ENCODE measurements at regions not wholly inside any gene's neighbourhood (a gene's known extent, or its start where the extent isn't known, plus 50 kb on each side); places are given as distances from the start of the nearest gene placed in this dataset.

- peaks cover 8% of the 10 kb centered on the region for H3K79me1 ChIP-seq (ENCODE audit: insufficient read depth, low read depth, low read length, poor library complexity, severe bottlenecking)
- no peak overlapping the region for H3K14ac ChIP-seq (ENCODE audit: insufficient read depth, low read length)
- DNase-seq, result no peak
- H3K27ac ChIP-seq (ENCODE audit: insufficient read length, low read depth, low read length), result no peak overlapping the region
- no peak overlapping the region for H2BK5ac ChIP-seq (ENCODE audit: insufficient read length, low read length)
- no peak overlapping the region for H3K4ac ChIP-seq (ENCODE audit: low read depth, low read length)
- peaks cover 29 to 49% (median 37%) of the 10 kb centered on the region in 3 experiments for H3K36me3 Mint-ChIP-seq (ENCODE audit: insufficient read depth in 1 of 3, low read depth in 3 of 3)
- H3K4me1 ChIP-seq (ENCODE audit: insufficient read depth, low read length), result peaks cover 10% of the 10 kb centered on the region; the same call in 1 of the 2 replicates
- no peak overlapping the region for H2BK15ac ChIP-seq (ENCODE audit: low read depth, low read length)
- H3K56ac ChIP-seq (ENCODE audit: insufficient read length, low read depth, low read length), result no peak overlapping the region
- H3K27me3 Mint-ChIP-seq (ENCODE audit: low read depth), result no peaks in the 10 kb centered on the region
- no peak overlapping the region for H2AK5ac ChIP-seq (ENCODE audit: insufficient read length, low read length)
- no peak overlapping the region for H3K4me3 Mint-ChIP-seq
- H4K20me1 ChIP-seq (ENCODE audit: control insufficient read depth, insufficient read depth, insufficient read length), result no peaks in the 10 kb centered on the region
- no peaks in the 10 kb centered on the region for H3K9me3 ChIP-seq (ENCODE audit: control insufficient read depth, low read depth, low read length)
- peaks cover 15 to 17% of the 10 kb centered on the region in 2 experiments for H3K9me3 Mint-ChIP-seq
- no peak overlapping the region for H3K18ac ChIP-seq (ENCODE audit: insufficient read length, low read depth, low read length)
- H3K79me2 ChIP-seq (ENCODE audit: insufficient read depth, low read length), result peaks cover 5% of the 10 kb centered on the region; the same call in 1 of the 2 replicates
- TF ChIP-seq, protein P1, sequence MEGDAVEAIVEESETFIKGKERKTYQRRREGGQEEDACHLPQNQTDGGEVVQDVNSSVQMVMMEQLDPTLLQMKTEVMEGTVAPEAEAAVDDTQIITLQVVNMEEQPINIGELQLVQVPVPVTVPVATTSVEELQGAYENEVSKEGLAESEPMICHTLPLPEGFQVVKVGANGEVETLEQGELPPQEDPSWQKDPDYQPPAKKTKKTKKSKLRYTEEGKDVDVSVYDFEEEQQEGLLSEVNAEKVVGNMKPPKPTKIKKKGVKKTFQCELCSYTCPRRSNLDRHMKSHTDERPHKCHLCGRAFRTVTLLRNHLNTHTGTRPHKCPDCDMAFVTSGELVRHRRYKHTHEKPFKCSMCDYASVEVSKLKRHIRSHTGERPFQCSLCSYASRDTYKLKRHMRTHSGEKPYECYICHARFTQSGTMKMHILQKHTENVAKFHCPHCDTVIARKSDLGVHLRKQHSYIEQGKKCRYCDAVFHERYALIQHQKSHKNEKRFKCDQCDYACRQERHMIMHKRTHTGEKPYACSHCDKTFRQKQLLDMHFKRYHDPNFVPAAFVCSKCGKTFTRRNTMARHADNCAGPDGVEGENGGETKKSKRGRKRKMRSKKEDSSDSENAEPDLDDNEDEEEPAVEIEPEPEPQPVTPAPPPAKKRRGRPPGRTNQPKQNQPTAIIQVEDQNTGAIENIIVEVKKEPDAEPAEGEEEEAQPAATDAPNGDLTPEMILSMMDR (conservative IDR thresholded peaks at IDR 0.05), result no peak
- H3K9ac ChIP-seq (ENCODE audit: extremely low read depth, insufficient read length, low read length), result no peak overlapping the region
- peaks cover 21 to 25% of the 10 kb centered on the region in 2 experiments for H3K4me1 Mint-ChIP-seq
- no peak overlapping the region for H3K4me2 ChIP-seq (ENCODE audit: insufficient read depth, insufficient read length, low read length)
- no peak overlapping the region for H4K91ac ChIP-seq (ENCODE audit: insufficient read length, low read depth, low read length)
- no peaks in the 10 kb centered on the region for H3K23me2 ChIP-seq (ENCODE audit: insufficient read length, low read depth, low read length, poor library complexity, severe bottlenecking)
- no peaks in the 10 kb centered on the region for H3K27me3 ChIP-seq (ENCODE audit: insufficient read depth, low read length)
- H4K5ac ChIP-seq (ENCODE audit: insufficient read length, low read depth, low read length), result no peak overlapping the region
- H2BK20ac ChIP-seq (ENCODE audit: low read depth, low read length, poor library complexity, severe bottlenecking), result no peak overlapping the region
- no peak overlapping the region for H2AFZ ChIP-seq (ENCODE audit: low read length)
- H3T11ph ChIP-seq (ENCODE audit: low read length), result no peak overlapping the region
- no peak overlapping the region for H4K8ac ChIP-seq (replicated peaks; ENCODE audit: insufficient read length, low read depth, low read length)
- WGBS (ENCODE audit: extremely low coverage, insufficient read length, low lambda C conversion rate), result no CpG with 5 or more reads among the region's 2 CpGs
- no peak overlapping the region for H2BK12ac ChIP-seq (ENCODE audit: insufficient read length, low read depth, low read length)
- peak overlapping the region in 1 of 3 experiments; percentile 53; a peak in 2 of 7 replicates for H3K27ac Mint-ChIP-seq
- H2BK120ac ChIP-seq (ENCODE audit: low read depth, low read length, poor library complexity, severe bottlenecking), result no peak overlapping the region
- no peak overlapping the region for H3K23ac ChIP-seq (ENCODE audit: insufficient read length, low read depth, low read length)
These were observed 206.8 kb downstream of the SOX4 start for GRCh38 chr6:21800330-21800729.
